Rectal smooth muscle tissue (tissue), 1 donor: ENCODE measurements at regions not wholly inside any gene's neighbourhood (a gene's known extent, or its start where the extent isn't known, plus 50 kb on each side); places are given as distances from the start of the nearest gene placed in this dataset.

ENCODE experiments used
- H3K27ac ChIP-seq: one replicate; pipeline ENCODE4 v1.7.0; 2013; ENCODE audit warnings: low read depth, low read length, inconsistent platforms
- H3K27me3 ChIP-seq: one replicate; pipeline ENCODE4 v1.7.0; 2013; ENCODE audit warnings: low read length; ENCODE audit not compliant: control insufficient read depth, insufficient read depth
- H3K36me3 ChIP-seq: one replicate; pipeline ENCODE4 v1.7.0; 2013; ENCODE audit warnings: low read length; ENCODE audit not compliant: control insufficient read depth, insufficient read depth
- H3K4me1 ChIP-seq: one replicate; pipeline ENCODE4 v1.7.0; 2013; ENCODE audit warnings: low read length; ENCODE audit not compliant: control insufficient read depth, insufficient read depth
- H3K4me3 ChIP-seq: one replicate; pipeline ENCODE4 v1.7.0; 2013; ENCODE audit warnings: low read length
- H3K9ac ChIP-seq: one replicate; pipeline ENCODE4 v1.7.0; 2013; ENCODE audit warnings: low read length

DNA sequence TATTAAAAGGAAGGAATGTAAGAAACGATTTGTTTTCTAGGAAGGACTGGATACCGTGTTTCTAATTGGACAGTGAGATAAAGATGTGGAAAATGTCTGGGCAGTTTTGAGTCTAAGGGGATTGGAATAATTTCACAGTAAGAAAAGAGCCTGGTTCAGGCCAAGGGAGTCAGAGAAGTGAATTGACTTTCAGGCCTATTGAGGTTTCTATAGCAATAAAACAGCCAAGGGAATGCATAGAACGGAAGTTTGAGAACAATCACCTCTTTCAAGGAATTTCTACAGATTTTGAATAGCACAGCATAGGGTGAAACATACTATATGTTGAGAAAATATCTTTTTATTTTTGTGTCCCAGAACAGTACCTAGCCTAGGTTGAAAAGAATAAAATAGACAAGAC is 271.6 kb upstream of the TRPM3 start:
- no peaks in the 10 kb centered on the region for H3K4me1 ChIP-seq
- H3K27me3 ChIP-seq, result no peaks in the 10 kb centered on the region
- no peaks in the 10 kb centered on the region for H3K36me3 ChIP-seq
- no peak overlapping the region for H3K9ac ChIP-seq
- H3K4me3 ChIP-seq, result no peak overlapping the region
- H3K27ac ChIP-seq, result no peak overlapping the region

DNA sequence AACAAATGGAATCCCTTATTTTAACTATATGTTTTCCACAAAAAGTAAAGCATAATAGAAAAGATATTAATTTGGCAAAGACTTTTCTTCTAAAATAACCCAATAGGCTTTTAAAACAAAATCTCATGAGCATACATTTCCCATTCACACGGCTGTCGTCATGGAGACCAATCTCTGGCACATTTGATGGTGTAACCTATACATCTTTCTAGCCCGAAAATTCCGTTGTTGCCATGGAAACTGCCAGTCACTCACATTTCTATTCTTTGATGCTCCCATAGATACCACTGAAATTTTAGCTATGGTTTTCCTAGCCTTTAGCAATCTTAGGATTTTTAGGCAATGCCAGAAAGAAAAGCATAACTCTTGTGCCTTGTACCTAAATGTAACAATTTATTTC is 262.9 kb upstream of the TRPM3 start:
- Histone ChIP-seq H3K36me3 (no peaks in the 10 kb centered on the region), H3K9ac (no peak overlapping the region), H3K27me3 (no peaks in the 10 kb centered on the region), H3K4me1 (no peaks in the 10 kb centered on the region), H3K4me3 (no peak overlapping the region), H3K27ac (no peak overlapping the region)

DNA sequence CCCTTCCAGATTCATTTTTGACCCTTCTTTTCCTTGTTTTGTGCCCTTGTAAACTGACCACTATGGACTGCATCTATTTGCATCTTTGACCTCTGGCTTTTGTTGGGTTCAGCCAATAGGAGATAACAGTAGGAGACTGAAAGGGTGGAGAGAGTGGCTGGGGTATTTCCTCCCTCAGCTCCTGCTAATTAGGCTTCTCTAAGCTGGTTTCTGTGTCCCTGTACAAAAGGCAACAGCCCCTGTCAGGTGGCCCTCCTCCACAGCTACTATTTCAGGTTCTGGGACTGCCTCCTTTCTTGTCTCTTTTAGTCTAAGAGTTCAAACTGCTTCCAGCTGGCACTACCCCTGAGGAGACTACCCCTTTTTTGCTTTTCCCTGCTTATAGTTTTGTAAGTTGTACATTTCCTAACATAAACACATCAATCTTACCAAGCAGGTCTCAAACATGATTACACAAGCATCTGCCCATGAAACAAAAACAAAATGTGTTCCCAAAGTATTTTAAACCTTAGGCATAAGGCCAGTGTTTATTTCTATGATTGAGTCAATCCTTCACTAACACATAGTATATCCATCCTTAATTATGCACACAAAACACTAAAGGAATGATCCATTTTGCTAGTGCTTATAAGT is 262.0 kb upstream of the TRPM3 start:
- Histone ChIP-seq H3K9ac (no peak overlapping the region), H3K4me1 (no peaks in the 10 kb centered on the region), H3K36me3 (no peaks in the 10 kb centered on the region), H3K4me3 (no peak overlapping the region), H3K27ac (no peak overlapping the region), H3K27me3 (no peaks in the 10 kb centered on the region)

DNA sequence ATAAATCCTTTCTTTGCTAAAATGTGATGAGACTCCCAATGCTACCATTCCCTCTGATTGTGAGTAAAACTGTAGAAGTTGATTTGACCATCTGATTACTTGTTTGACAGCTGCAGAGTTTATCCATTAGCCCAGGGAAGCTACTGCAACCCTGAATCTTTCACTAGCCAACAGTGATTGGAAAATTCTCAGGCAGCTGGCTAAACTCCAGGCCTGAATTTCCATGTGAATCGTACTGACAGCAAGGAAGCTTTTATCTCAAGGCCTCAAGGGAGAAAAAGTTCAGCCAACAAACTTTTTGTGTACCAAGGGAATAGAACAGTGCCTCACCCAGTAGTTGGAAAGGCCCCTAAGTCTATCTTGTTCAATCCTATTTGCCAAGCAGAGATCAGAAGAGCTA is 246.7 kb upstream of the TRPM3 start:
- H3K4me1 ChIP-seq, result no peaks in the 10 kb centered on the region
- H3K27ac ChIP-seq, result no peak overlapping the region
- no peak overlapping the region for H3K4me3 ChIP-seq
- no peaks in the 10 kb centered on the region for H3K36me3 ChIP-seq
- no peak overlapping the region for H3K9ac ChIP-seq
- H3K27me3 ChIP-seq, result no peaks in the 10 kb centered on the region

DNA sequence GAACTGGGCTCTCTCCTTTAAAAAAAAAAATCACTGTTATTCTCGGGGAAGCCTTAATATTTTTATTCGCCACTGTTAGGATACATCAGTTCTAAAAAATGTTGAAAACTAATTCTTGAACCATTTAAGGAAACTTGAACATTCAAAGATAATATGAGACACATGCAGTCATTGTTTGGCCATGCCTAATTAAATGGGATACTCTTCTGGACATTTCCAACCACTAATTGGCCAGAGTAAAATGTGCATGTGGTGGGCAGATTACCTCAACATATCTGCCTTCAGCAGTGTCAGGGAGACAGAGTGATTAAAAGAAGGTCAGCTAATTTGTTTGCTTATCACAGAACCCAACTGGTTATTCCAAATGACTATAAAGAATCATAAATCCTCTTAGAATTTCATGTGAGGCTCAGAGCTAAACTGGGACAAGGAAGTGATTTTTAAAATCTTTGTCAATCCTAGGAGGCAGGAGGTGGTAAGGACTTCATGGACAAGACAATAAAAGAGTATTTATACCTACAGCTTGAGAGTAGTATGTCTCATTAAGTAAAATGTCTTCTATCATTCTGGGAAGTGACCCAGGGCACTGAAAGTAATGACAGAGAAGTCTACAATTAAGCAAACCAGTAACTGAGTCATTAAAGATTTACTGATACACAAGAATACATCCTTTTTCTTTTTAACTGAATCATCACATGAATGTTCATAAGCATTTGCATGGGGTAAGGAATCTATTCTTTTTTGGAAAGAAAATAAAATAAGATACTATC is 242.9 kb upstream of the TRPM3 start:
- Histone ChIP-seq H3K9ac (no peak overlapping the region), H3K27ac (no peak overlapping the region), H3K36me3 (no peaks in the 10 kb centered on the region), H3K4me1 (no peaks in the 10 kb centered on the region), H3K4me3 (no peak overlapping the region), H3K27me3 (no peaks in the 10 kb centered on the region)

DNA sequence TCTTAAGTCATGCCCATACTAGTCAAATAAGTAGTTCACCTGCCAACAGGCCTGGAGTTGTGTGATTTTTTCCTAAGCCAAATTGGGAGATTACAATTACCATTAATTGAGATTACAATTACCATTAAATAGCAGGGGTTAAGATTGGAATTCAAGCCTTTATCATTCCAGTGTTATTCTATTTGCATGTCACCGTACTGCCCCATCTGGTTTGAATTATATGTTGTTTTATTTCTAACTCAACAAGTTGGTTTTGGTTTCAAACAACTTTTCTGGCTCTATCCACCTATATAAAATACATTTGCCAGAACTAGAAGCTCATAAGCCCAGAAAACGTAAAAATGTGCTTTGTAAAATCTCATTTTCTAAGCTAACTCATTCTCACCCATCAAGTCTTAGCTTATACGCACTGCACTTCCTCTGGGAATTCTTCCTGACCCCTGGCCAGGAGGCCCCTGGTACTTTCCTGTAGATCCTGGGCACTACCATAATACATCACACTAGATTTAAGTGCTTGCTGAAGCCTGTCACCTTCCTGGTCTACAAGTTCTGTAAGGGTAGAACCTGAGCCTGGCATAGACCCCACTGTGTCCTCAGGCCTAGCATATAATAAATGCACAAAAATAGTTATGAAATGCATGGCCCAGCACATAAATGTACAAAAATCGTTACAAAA is 242.0 kb upstream of the TRPM3 start:
- no peaks in the 10 kb centered on the region for H3K27me3 ChIP-seq
- no peak overlapping the region for H3K27ac ChIP-seq
- no peaks in the 10 kb centered on the region for H3K36me3 ChIP-seq
- H3K9ac ChIP-seq, result no peak overlapping the region
- no peak overlapping the region for H3K4me3 ChIP-seq
- no peaks in the 10 kb centered on the region for H3K4me1 ChIP-seq

DNA sequence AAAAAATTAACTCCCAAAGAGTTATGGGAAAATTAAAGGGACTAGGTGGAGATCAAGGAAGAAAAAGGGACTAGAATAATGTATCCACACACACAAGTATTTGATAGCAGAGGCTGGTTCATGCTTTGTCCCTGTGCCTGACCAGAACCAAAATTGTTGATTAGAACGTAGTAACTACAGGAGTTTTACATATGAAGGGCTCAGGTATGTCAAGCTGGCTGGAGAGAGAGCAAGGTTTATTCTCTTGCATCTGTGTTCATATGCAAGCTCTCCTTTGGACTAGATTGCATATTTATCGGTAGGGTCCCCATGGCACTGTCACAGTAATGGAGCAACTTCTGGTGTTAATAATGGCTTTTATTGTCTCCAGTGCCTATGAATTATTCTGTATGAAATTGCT is 239.9 kb upstream of the TRPM3 start:
- H3K4me1 ChIP-seq, result no peaks in the 10 kb centered on the region
- H3K9ac ChIP-seq, result no peak overlapping the region
- no peaks in the 10 kb centered on the region for H3K36me3 ChIP-seq
- no peak overlapping the region for H3K27ac ChIP-seq
- no peaks in the 10 kb centered on the region for H3K27me3 ChIP-seq
- H3K4me3 ChIP-seq, result no peak overlapping the region

DNA sequence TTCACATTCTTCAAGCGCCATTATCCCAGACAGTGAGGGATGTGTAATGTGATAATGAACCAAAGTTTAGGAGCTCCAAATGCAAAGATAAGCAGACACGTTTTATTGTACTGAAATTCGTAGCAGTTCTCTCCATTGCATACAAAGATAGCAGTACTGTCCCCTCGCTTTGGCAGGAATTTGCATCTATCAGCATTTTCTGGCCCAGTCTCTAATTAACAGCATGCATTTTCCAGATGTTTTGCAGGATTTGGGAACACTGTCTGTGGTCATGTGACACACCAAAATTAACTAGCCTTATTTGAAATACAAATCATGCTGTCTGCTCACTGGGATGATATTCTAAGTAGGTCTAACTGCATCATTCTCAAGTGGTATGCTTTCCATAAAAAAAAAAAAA is 235.9 kb upstream of the TRPM3 start:
- Histone ChIP-seq H3K4me1 (no peaks in the 10 kb centered on the region), H3K9ac (no peak overlapping the region), H3K27me3 (no peaks in the 10 kb centered on the region), H3K27ac (no peak overlapping the region), H3K4me3 (no peak overlapping the region), H3K36me3 (no peaks in the 10 kb centered on the region)

DNA sequence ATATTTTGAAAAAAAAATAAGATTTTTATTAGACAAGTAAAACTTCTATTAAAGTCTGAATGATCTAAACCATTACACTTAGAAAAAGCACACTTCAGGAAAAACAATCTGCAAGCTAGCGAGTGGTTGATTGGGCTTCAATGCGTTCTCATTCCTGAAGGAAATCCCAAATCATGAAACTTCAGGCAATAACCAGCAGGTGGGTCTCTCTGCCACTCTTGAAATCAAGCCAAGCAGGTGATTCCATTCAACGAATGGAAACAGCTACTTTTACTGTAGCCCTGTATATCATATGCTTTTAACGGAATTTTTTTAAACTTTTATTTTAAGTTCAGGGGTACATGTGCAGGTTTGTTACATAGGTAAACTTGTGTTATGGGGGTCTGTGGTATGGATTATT is 234.5 kb upstream of the TRPM3 start:
- H3K27me3 ChIP-seq, result no peaks in the 10 kb centered on the region
- no peak overlapping the region for H3K4me3 ChIP-seq
- H3K9ac ChIP-seq, result no peak overlapping the region
- H3K27ac ChIP-seq, result no peak overlapping the region
- no peaks in the 10 kb centered on the region for H3K36me3 ChIP-seq
- H3K4me1 ChIP-seq, result no peaks in the 10 kb centered on the region

DNA sequence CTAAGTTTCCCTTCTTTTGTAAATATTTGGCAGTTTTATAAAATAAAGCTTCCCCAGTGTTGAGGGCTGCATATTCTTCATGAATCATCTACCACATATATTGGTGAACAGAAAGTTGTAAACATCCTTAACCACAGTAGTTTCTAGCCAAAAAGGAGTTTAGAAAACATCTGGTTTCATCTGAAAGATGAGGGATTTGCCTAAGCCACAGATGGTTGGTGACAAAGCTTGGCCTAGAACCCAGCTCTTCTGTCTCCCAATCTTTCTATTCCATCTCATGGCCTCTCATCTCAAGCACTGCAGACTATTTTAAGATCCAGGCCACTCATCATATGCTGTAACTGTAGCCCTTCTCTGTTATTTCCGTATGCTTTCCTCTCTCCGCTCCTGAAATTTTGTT is 232.3 kb upstream of the TRPM3 start:
- Histone ChIP-seq H3K9ac (no peak overlapping the region), H3K27ac (no peak overlapping the region), H3K27me3 (no peaks in the 10 kb centered on the region), H3K36me3 (no peaks in the 10 kb centered on the region), H3K4me1 (no peaks in the 10 kb centered on the region), H3K4me3 (no peak overlapping the region)

DNA sequence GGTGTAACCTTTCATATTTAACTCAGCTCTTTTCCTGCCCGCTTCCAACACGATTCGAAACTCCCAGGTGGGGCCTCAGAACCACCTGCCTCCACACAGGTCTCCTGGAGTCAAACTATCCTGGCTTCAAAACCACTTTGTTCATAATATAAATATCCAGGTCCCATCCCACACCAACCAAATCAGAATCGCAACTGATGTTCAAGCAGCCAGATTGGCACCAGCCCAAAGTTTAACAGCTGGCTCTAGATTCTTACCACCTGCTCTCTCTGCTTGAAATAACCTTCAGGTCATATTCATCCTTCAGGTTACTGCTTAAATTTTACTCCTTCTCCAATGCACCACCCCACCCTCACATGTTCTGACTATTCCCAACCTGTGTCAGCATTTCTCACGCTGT is 231.4 kb upstream of the TRPM3 start:
- no peak overlapping the region for H3K9ac ChIP-seq
- no peak overlapping the region for H3K27ac ChIP-seq
- H3K36me3 ChIP-seq, result no peaks in the 10 kb centered on the region
- H3K4me3 ChIP-seq, result no peak overlapping the region
- H3K4me1 ChIP-seq, result no peaks in the 10 kb centered on the region
- H3K27me3 ChIP-seq, result no peaks in the 10 kb centered on the region

DNA sequence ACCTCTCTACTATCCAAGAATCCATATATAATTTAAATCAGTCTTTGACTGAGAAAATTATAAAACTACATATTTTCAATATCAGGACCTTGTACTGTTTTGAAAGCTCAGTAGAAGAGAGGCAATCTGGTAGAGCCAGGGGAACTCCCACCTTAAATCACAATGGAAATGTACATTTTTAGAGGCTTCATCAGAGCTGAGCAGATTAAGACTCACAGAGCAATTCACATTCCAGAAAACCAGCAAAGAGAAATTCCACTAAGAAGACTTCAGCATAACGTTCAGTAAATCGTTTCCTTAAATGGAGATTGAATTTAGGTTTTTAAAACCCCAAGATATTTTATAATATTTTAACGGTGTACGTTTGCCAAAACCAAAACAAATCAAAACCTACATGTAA is 227.8 kb upstream of the TRPM3 start:
- Histone ChIP-seq H3K27ac (no peak overlapping the region), H3K4me3 (no peak overlapping the region)

DNA sequence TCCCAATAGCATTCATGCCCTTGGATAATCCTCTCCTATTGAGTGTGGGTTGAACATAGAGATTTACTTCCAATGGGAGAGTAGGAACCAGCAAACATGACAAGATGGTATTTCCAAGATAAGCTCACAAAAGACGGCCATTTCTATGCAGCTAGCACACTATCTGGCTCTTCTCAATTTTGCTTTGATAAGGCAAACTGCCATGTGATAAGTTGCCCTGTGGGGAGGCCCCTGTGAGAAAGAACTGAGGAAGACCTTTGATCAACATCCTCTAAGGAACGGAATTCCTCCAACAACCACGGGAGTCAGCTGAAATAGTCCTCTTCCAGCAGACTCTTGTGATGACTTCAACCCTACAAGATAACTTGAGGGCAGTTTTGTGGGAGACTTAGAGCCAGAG is 211.9 kb upstream of the TRPM3 start:
- H3K9ac ChIP-seq, result no peak overlapping the region
- H3K27ac ChIP-seq, result no peak overlapping the region
- H3K27me3 ChIP-seq, result no peaks in the 10 kb centered on the region
- no peak overlapping the region for H3K4me3 ChIP-seq
- no peaks in the 10 kb centered on the region for H3K36me3 ChIP-seq
- no peaks in the 10 kb centered on the region for H3K4me1 ChIP-seq

More for the DNA sequence above, 227.8 kb upstream of the TRPM3 start:
- H3K9ac ChIP-seq, result no peak overlapping the region
- no peaks in the 10 kb centered on the region for H3K4me1 ChIP-seq
- no peaks in the 10 kb centered on the region for H3K27me3 ChIP-seq
- H3K36me3 ChIP-seq, result no peaks in the 10 kb centered on the region
